HCT116 (cell line): ENCODE measurements at regions not wholly inside any gene's neighbourhood (a gene's known extent, or its start where the extent isn't known, plus 50 kb on each side); places are given as distances from the start of the nearest gene placed in this dataset.

Source experiments
- EGR1 ChIP-seq: IDR thresholded peaks from 2 replicates; pipeline ENCODE4 v1.6.1; 2012; ENCODE audit warnings: low read depth
- POLR2A ChIP-seq: IDR thresholded peaks from 2 replicates; pipeline ENCODE4 v1.7.0; 2011; ENCODE audit warnings: borderline replicate concordance; ENCODE audit not compliant: insufficient read depth, insufficient read length; ENCODE audit errors: extremely low read depth
- POLR2AphosphoS5 ChIP-seq: IDR thresholded peaks from 2 replicates; pipeline ENCODE4 v1.6.1; 2011; ENCODE audit warnings: mild to moderate bottlenecking, low read depth, low read length, moderate library complexity
- RAD21 ChIP-seq: IDR thresholded peaks from 2 replicates; pipeline ENCODE4 v1.6.1; 2012; ENCODE audit warnings: low read depth, mild to moderate bottlenecking
- SIN3A ChIP-seq: IDR thresholded peaks from 2 replicates; pipeline ENCODE4 v1.6.1; 2012; ENCODE audit warnings: low read depth
- TF ChIP-seq, protein P1 (sequence below), 3 experiments: fragments of 200-600 bp in 1 of 3; sonication (generic) in 1 of 3; IDR thresholded peaks in 2 of 3; conservative IDR thresholded peaks in 1 of 3; 2 replicates each; pipeline ENCODE4 v1.5.1; 2012 to 2017; ENCODE audit warnings: low read depth in 2 of 3, low read length in 2 of 3, antibody characterized with exemption in 1 of 3, borderline replicate concordance in 1 of 3, control low read depth in 1 of 3, mild to moderate bottlenecking in 1 of 3, mixed read lengths in 1 of 3, mixed run types in 1 of 3, moderate library complexity in 1 of 3; ENCODE audit not compliant: insufficient read depth in 1 of 3
- TF ChIP-seq, protein P2 (sequence below): IDR thresholded peaks from 2 replicates; pipeline ENCODE4 v1.6.1; 2012; ENCODE audit warnings: low read depth

DNA sequence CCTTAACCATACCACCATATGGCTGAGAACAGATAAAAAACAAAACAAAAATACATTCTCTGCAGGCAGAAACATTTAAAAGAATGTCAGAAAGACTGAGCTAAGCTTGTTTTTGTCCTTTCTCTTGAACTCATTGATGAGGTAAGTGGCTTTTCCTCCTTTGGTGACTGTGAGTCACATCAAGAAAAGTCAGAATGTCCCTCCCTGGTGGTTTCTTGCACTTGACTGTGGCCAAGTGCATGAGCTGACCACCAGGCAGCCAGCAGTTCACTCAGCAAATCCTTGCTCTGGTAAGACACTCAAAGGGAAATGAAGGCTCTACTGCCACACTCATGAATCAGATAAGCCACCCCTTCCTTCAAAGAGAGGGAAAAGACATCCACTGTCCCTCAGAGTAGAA, 970.9 kb downstream of the TAF11L14 start:
- TF ChIP-seq POLR2AphosphoS5 = no peak
- no peak for TF ChIP-seq POLR2A
- TF ChIP-seq, protein P1, sequence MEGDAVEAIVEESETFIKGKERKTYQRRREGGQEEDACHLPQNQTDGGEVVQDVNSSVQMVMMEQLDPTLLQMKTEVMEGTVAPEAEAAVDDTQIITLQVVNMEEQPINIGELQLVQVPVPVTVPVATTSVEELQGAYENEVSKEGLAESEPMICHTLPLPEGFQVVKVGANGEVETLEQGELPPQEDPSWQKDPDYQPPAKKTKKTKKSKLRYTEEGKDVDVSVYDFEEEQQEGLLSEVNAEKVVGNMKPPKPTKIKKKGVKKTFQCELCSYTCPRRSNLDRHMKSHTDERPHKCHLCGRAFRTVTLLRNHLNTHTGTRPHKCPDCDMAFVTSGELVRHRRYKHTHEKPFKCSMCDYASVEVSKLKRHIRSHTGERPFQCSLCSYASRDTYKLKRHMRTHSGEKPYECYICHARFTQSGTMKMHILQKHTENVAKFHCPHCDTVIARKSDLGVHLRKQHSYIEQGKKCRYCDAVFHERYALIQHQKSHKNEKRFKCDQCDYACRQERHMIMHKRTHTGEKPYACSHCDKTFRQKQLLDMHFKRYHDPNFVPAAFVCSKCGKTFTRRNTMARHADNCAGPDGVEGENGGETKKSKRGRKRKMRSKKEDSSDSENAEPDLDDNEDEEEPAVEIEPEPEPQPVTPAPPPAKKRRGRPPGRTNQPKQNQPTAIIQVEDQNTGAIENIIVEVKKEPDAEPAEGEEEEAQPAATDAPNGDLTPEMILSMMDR (IDR thresholded peaks at IDR 0.05 in 2 of 3, conservative IDR thresholded peaks at IDR 0.05 in 1 of 3; ENCODE audit: borderline replicate concordance in 1 of 3, insufficient read depth in 1 of 3, low read depth in 2 of 3, low read length in 2 of 3) = no peak
- TF ChIP-seq SIN3A = no peak
- TF ChIP-seq, protein P2, sequence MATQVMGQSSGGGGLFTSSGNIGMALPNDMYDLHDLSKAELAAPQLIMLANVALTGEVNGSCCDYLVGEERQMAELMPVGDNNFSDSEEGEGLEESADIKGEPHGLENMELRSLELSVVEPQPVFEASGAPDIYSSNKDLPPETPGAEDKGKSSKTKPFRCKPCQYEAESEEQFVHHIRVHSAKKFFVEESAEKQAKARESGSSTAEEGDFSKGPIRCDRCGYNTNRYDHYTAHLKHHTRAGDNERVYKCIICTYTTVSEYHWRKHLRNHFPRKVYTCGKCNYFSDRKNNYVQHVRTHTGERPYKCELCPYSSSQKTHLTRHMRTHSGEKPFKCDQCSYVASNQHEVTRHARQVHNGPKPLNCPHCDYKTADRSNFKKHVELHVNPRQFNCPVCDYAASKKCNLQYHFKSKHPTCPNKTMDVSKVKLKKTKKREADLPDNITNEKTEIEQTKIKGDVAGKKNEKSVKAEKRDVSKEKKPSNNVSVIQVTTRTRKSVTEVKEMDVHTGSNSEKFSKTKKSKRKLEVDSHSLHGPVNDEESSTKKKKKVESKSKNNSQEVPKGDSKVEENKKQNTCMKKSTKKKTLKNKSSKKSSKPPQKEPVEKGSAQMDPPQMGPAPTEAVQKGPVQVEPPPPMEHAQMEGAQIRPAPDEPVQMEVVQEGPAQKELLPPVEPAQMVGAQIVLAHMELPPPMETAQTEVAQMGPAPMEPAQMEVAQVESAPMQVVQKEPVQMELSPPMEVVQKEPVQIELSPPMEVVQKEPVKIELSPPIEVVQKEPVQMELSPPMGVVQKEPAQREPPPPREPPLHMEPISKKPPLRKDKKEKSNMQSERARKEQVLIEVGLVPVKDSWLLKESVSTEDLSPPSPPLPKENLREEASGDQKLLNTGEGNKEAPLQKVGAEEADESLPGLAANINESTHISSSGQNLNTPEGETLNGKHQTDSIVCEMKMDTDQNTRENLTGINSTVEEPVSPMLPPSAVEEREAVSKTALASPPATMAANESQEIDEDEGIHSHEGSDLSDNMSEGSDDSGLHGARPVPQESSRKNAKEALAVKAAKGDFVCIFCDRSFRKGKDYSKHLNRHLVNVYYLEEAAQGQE = no peak
- TF ChIP-seq RAD21 = no peak
- no peak for TF ChIP-seq EGR1
